ENCODE measurements at regions not wholly inside any gene's neighbourhood (a gene's known extent, or its start where the extent isn't known, plus 50 kb on each side); places are given as distances from the start of the nearest gene placed in this dataset.

DNA sequence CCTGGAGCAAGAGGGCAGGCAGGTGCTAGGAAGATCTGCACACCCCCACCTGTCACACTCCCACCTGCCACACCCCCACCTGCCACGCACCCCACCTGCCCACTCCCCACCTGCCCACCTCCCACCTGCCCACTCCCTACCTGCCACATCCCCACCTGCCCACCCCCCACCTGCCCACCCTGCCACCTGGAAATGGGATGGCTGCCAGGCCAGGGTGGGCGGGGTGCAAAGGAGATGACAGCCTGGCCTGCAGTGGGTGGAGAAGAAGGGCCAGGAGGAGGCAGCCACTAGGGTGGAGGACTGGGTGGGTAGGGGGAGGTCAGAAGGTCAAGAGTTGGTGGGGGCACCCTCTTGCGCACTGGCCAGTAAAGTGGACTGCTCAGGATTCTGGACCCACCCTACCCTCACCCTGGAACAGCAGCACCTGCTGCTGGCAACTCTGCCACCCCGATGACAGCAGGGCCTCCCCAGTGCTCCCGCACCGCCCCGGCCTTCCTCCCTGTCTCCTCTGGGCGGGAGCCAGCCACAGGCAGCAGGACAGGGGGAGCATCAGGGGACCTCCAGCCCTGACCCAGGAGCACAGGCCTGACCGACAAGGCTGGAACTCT, 66.8 kb upstream of the NKX1-1 start:
- no peak for DNase-seq

GRCh38 chr4:1472148-1472797, 66.0 kb upstream of the NKX1-1 start:
- DNase-seq, result no peak

- DNase-seq, result no peak
These were observed 65.4 kb upstream of the NKX1-1 start for GRCh38 chr4:1471443-1472147.

GRCh38 chr4:1470816-1471442, 64.7 kb upstream of the NKX1-1 start:
- no peak for DNase-seq

GRCh38 chr4:1470393-1470670, 64.1 kb upstream of the NKX1-1 start:
- no peak for DNase-seq

DNA sequence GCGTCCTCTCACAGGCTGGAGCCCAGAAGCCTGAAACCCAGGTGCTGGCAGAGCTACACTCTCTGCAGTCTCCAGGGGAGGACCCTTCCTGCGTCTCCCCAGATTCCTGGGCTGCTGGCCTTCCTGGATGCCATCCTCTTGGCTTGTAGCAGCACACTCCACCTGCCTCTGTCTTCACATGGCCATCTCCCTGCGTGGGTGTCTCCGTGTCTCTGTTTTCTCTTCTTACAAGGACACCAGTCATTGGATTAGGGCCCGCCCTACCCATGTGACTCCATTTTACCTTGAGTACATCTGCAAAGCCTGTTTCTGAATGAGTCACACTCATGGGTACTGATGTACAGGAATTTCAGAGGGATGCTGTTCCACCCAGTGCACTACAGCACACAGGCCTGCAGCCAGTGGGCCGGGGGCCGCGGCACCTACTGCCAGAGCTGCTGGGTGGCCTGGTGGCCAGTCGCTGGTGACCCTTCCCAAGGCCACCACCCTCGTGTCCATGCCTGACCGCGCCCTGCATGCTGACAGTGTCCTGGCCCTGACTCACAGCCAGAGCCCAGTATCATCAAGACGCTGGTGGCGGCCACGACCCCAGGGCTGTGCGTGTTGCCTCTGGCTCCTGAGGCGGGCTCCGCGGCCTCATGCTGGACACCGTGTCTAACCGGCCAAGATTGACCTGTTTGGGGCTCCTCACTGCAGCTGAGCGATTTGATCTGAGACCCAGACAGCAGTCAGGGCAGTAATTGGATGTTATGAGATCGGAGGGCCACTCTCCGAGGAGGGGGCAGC, 63.6 kb upstream of the NKX1-1 start:
- DNase-seq, result no peak

GRCh38 chr4:1469043-1469442, 62.8 kb upstream of the NKX1-1 start:
- DNase-seq, result no peak

- no peak for DNase-seq
These were observed 61.6 kb upstream of the NKX1-1 start for GRCh38 chr4:1467581-1468458.

DNA sequence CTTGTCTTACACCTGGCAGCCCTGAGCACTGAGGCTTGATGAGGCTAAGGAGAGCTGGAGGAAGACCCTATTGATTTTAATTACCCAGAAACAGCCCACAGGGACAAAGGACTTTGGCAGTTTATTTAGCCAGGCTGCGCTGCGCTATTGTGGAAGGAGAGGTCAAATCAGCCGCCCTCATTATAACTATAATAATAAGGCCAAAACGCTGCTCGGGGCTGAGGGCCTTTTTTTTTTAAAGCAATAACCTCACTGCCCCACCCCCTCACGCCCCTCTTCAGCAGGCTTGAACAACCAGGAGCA, 60.6 kb upstream of the NKX1-1 start:
- DNase-seq, result no peak

GRCh38 chr4:1466034-1466862, 60.0 kb upstream of the NKX1-1 start:
- DNase-seq, result no peak

DNA sequence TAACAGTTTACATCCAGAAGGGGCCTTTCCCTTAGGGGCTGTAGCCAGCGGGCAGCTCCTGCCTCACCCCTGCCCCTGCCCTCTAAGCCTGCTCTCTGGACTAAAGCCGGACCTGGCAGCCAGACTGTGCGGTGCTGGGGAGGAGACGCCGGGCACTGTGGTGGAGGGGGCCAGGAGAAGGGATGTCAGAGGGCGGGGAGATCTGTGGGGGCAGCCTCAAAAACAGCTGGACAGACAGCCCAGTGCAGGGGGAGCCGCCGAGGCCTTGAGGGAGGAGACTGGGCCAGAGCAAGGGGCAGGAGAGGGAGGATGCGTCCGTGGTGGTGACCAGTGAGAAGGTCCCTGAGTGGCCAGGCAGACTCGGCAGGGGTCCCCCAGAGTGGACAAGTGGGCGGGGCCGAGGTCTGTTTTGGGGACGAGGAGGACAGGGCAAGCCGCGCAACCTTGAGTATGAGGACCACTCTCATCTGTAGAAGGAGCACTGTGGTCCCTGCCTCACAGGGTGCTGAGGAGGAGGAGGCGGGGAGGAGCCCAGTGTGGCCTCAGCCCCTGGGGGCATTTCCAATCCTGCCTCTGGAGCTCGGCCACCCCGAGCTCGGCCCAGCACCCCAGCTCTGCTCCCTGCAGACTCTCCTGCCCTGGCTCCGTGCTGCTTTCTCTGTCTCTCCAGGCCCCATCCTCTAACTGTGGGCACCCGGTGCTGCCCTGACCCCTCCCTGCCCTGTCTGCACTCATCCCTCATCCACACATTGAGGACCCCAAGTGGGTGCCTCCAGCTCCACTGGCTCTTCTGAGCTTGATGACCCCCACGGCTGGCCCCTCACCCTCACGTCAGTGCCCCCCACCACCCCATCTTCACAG, 59.2 kb upstream of the NKX1-1 start:
- DNase-seq, result no peak

GRCh38 chr4:1464581-1465171, 58.4 kb upstream of the NKX1-1 start:
- no peak for DNase-seq

DNA sequence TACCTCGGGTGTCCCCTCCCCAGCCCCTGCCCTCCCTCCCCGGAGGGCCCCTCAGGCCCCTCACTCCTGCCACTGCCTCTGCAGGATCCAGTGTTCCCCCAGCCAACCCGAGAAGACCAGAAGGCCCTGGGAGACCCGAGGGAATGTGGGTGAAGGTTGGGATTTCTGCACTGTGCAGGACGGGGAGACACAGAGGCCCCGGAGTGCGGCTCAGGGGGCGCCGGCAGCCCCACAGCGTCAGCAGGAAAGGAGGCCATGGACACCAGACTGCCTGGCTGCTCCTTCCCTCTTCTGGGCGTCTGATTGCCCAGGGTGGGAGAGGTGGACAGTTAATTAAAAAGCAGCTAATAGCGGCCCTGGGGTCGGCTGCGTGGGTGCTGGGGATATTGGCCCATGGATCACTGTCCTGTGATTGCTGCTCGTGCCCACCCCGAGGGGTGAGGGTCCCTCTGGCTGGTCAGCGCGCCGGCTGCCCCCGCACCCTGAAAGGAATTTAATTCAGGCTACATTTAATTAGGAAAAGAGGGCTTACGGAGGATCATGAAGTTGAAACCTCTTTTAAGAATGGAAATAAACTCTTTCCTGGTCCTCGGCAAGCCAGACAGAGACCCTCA, 57.8 kb upstream of the NKX1-1 start:
- DNase-seq, result no peak

DNA sequence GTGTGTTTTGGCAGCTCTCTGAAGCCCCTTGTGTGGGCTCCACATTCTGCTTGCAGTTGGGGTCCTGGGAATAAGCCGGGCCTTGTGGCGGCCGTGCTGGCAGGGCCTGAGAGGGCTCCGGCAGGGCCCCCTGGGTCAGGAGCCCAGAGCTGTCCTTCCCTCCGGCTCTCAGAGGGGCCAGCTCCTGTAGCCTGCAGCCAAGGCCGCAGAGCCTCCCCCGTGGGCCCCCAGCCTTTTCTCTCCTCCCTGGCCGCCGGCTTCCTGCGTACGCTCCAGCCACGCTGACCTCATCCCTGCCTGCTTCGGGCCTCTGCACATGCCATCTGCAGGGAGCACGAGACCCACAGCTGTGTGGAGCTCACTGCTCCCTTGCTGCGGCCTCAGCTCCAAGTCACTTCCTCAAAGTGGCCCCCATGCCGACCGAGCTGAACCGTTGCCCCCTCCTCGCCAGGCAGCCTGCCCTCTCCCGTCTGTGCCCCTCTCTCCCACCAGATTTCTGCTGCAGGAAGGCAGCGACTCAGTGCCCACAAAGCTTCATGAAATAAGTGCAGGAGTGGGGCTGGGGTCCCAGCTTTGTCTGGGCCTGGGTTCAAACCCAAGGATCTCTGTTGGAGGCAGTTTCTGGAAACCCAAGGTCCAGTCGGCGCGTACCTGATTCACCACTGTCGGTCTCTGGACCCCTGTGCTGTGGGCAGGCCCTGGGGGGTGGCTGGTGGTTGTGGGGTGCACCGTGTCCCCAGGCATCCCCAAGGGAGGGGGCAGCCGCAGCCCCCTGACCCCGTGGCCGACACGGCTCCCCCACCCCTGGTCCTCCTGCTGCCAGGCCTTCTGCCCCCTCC, 57.1 kb upstream of the NKX1-1 start:
- DNase-seq, result no peak

GRCh38 chr4:1462768-1463075, 56.5 kb upstream of the NKX1-1 start:
- DNase-seq, result no peak

DNA sequence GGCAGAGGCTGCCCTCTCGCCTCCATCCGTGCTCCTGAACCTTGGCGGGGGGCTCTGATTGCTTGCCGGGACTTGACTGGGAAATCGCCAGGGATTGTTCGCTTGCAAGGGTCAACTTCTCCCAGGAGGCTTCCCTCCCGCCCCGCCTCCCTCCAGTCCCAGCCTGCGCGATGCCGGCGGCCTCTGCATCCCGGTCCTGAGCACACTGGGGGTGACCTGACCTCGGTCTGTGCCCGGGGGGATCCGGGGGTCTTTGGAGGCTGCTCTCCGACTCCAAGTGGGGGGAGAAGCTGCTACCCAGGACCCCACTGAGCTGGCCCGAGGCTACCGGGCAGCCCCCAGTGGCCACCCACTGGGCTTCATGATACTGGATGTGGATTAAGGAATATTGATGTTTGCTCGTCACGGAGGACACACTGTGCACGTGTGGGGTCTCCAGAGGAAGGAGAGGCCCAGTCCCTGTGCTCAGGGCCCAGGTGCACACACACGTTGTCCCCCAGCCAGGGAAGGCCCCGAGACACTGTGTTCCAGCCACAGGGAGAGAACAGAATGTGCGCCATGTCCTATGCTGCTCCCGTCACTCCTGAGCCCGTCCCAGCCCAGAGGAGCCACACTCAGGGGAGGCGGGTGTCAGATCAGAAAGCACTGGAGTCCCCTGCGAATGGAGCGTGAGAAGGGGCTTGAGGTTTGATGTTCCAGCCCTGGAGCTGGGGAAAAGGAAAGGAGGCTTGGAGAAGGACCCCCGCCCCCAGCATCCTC, 55.9 kb upstream of the NKX1-1 start:
- DNase-seq, result no peak

GRCh38 chr4:1460967-1461868, 55.0 kb upstream of the NKX1-1 start:
- no peak for DNase-seq
